ENCODE measurements at regions not wholly inside any gene's neighbourhood (a gene's known extent, or its start where the extent isn't known, plus 50 kb on each side); places are given as distances from the start of the nearest gene placed in this dataset.

DNA sequence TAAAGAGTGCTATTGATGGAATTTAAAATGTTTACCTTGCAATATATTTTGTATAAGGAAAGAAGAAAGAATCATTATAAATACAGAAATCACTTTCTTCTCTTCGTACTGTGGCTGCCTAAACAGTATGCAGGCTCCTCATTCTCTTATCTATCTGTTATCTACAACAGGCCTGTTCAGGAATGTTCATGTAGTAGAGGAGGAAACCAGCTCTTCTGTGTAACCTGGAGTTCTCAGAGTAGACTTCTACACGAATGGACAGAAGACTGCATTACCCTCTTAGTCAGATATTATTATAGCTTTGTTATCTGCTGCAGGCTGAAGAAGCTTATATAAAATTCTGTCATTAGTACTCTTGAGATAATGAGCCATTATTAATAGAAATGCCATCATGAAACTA is 1225.9 kb upstream of the CNTN5 start:
- H3K27ac ChIP-seq = no peak overlapping the region
- H2AFZ ChIP-seq = no peak overlapping the region
- no peaks in the 10 kb centered on the region for H3F3A ChIP-seq (ENCODE audit: insufficient read depth, low read depth)
- no peak overlapping the region for H3K4me2 ChIP-seq
- CTCF ChIA-PET = no interaction called here
- H3K27me3 ChIP-seq (ENCODE audit: insufficient read depth, low read depth) = no peaks in the 10 kb centered on the region
- intact Hi-C loops (cut with micrococcal nuclease; ENCODE audit: unreplicated experiment) = no loop called here
- no peaks in the 10 kb centered on the region for H3K9me3 ChIP-seq (ENCODE audit: insufficient read depth, low read depth)
- no peak for DNase-seq
- no peaks in the 10 kb centered on the region for H3K36me3 ChIP-seq (ENCODE audit: low read depth)
- BruUV-seq (replicated peaks) = no TSS peak
- no peaks in the 10 kb centered on the region for H3K79me2 ChIP-seq (ENCODE audit: low read depth)
- H3K9me2 ChIP-seq (ENCODE audit: insufficient read depth) = peaks cover 6% of the 10 kb centered on the region; the same call in 1 of the 2 replicates
- H3K4me1 ChIP-seq (replicated peaks; ENCODE audit: insufficient read depth) = no peaks in the 10 kb centered on the region
- POLR2A ChIA-PET (ENCODE audit: unreplicated experiment) = no interaction called here
- TF ChIP-seq EZH2 (IDR thresholded peaks at IDR 0.05; ENCODE audit: low read depth) = no peak
- TF ChIP-seq, protein P1, sequence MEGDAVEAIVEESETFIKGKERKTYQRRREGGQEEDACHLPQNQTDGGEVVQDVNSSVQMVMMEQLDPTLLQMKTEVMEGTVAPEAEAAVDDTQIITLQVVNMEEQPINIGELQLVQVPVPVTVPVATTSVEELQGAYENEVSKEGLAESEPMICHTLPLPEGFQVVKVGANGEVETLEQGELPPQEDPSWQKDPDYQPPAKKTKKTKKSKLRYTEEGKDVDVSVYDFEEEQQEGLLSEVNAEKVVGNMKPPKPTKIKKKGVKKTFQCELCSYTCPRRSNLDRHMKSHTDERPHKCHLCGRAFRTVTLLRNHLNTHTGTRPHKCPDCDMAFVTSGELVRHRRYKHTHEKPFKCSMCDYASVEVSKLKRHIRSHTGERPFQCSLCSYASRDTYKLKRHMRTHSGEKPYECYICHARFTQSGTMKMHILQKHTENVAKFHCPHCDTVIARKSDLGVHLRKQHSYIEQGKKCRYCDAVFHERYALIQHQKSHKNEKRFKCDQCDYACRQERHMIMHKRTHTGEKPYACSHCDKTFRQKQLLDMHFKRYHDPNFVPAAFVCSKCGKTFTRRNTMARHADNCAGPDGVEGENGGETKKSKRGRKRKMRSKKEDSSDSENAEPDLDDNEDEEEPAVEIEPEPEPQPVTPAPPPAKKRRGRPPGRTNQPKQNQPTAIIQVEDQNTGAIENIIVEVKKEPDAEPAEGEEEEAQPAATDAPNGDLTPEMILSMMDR (conservative IDR thresholded peaks at IDR 0.05) = no peak
- no peaks in the 10 kb centered on the region for H4K20me1 ChIP-seq (ENCODE audit: insufficient read depth)
- no peak overlapping the region for H3K4me3 ChIP-seq

DNA sequence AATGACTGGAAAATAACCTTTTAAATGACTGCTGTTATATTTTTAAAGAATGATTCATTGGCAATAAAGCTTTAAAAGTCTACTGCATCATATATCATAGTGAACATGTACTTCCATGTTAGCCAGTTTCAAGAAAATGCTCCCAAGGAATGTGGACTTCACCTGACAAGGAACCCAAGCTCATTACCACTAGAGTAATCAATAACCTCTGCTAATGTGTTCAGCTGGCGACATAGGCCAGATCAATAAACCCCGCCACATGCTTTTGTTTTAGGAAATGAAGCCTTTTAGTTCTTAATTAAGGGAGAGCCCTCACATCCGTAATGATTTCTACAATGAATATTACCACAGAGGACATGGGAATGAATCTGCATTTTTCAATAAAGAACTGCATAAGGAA is 1219.9 kb upstream of the CNTN5 start:
- Histone ChIP-seq H3K27me3 (ENCODE audit: insufficient read depth, low read depth) (no peaks in the 10 kb centered on the region), H3K9me2 (ENCODE audit: insufficient read depth) (peaks cover 6% of the 10 kb centered on the region; the same call in 1 of the 2 replicates), H3K4me2 (no peak overlapping the region), H3K27ac (no peak overlapping the region), H3K36me3 (ENCODE audit: low read depth) (no peaks in the 10 kb centered on the region), H3F3A (ENCODE audit: insufficient read depth, low read depth) (no peaks in the 10 kb centered on the region), H2AFZ (no peak overlapping the region), H4K20me1 (ENCODE audit: insufficient read depth) (no peaks in the 10 kb centered on the region), H3K79me2 (ENCODE audit: low read depth) (no peaks in the 10 kb centered on the region), H3K9me3 (ENCODE audit: insufficient read depth, low read depth) (no peaks in the 10 kb centered on the region), H3K4me3 (no peak overlapping the region), H3K4me1 (replicated peaks; ENCODE audit: insufficient read depth) (no peaks in the 10 kb centered on the region)
- ChIA-PET POLR2A (ENCODE audit: unreplicated experiment) (no interaction called here), CTCF (no interaction called here)
- BruUV-seq (replicated peaks) = no TSS peak
- DNase-seq = no peak
- TF ChIP-seq, protein P1 (conservative IDR thresholded peaks at IDR 0.05) = no peak
- no peak for TF ChIP-seq EZH2 (IDR thresholded peaks at IDR 0.05; ENCODE audit: low read depth)
- intact Hi-C loops (cut with micrococcal nuclease; ENCODE audit: unreplicated experiment) = no loop called here

DNA sequence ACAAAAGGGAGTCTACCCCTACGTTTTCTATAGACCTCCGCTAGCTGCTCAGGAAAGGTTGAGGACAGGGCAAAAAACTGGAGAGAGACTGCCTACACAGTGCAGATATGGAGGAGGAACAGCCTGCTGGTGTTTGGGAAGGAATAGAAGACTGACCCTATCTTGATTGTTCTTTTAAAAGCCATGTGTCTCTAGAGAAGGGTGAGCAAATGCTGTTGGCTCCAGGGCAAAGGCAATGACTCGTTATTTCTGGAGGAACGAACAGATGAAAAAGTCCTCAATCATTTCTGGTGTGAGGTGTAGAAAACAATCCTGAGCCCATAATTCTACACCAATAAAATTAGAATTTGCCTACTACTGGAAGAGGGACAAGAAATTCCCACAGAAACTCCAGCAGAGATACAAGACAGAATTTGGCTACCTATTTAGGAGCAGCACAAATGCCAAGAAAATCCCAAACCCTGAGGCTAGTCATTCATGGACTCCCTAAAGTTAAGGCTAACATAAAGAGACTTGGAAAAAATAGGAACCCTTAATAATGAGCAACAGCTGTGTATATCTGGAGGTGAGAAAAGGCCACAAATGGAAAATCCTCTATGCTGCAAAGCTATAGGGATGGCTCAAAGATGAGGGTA is 1206.3 kb upstream of the CNTN5 start:
- no peak for DNase-seq
- intact Hi-C loops (cut with micrococcal nuclease; ENCODE audit: unreplicated experiment) = no loop called here
- Histone ChIP-seq H3K9me3 (ENCODE audit: insufficient read depth, low read depth) (no peaks in the 10 kb centered on the region), H3K4me3 (no peak overlapping the region), H3K9me2 (ENCODE audit: insufficient read depth) (no peaks in the 10 kb centered on the region), H3K79me2 (ENCODE audit: low read depth) (no peaks in the 10 kb centered on the region), H3K4me2 (no peak overlapping the region), H3K27ac (no peak overlapping the region), H3K36me3 (ENCODE audit: low read depth) (no peaks in the 10 kb centered on the region), H3K4me1 (replicated peaks; ENCODE audit: insufficient read depth) (no peaks in the 10 kb centered on the region), H3K27me3 (ENCODE audit: insufficient read depth, low read depth) (no peaks in the 10 kb centered on the region), H4K20me1 (ENCODE audit: insufficient read depth) (no peaks in the 10 kb centered on the region), H2AFZ (no peak overlapping the region), H3F3A (ENCODE audit: insufficient read depth, low read depth) (no peaks in the 10 kb centered on the region)
- ChIA-PET POLR2A (ENCODE audit: unreplicated experiment) (no interaction called here), CTCF (no interaction called here)
- TF ChIP-seq EZH2 (IDR thresholded peaks at IDR 0.05; ENCODE audit: low read depth) = no peak
- BruUV-seq (replicated peaks) = no TSS peak

DNA sequence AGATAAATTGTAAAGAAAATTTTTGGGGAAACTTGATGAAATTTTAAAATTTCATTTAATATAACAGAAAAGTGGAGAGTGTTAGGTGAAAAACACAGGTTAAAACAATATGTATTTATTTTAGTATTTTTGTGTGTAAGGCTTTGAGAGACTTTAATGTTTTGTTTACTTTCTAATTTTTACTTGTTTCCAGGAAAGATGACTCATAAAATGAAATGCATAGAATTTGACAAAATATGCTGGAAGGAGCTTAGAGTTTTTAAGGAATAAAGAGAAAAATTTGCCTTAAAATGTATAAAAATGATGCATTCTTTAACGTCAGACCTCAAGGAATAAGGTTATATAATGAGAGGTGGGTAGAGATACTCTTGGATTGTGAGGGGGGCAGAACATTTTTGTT is 1205.1 kb upstream of the CNTN5 start:
- H3K27me3 ChIP-seq (ENCODE audit: insufficient read depth, low read depth) = no peaks in the 10 kb centered on the region
- no peaks in the 10 kb centered on the region for H4K20me1 ChIP-seq (ENCODE audit: insufficient read depth)
- intact Hi-C loops (cut with micrococcal nuclease; ENCODE audit: unreplicated experiment) = no loop called here
- TF ChIP-seq, protein P1 (conservative IDR thresholded peaks at IDR 0.05) = no peak
- no peak for TF ChIP-seq EZH2 (IDR thresholded peaks at IDR 0.05; ENCODE audit: low read depth)
- H2AFZ ChIP-seq = no peak overlapping the region
- POLR2A ChIA-PET (ENCODE audit: unreplicated experiment) = no interaction called here
- CTCF ChIA-PET = no interaction called here
- DNase-seq = no peak
- no peaks in the 10 kb centered on the region for H3K9me2 ChIP-seq (ENCODE audit: insufficient read depth)
- no peak overlapping the region for H3K4me3 ChIP-seq
- BruUV-seq (replicated peaks) = no TSS peak
- no peak overlapping the region for H3K27ac ChIP-seq
- no peaks in the 10 kb centered on the region for H3K79me2 ChIP-seq (ENCODE audit: low read depth)
- no peaks in the 10 kb centered on the region for H3K36me3 ChIP-seq (ENCODE audit: low read depth)
- no peaks in the 10 kb centered on the region for H3K9me3 ChIP-seq (ENCODE audit: insufficient read depth, low read depth)
- no peak overlapping the region for H3K4me2 ChIP-seq
- H3K4me1 ChIP-seq (replicated peaks; ENCODE audit: insufficient read depth) = no peaks in the 10 kb centered on the region
- H3F3A ChIP-seq (ENCODE audit: insufficient read depth, low read depth) = no peaks in the 10 kb centered on the region

Data from PC-9 (cell line).